ENCODE measurements at regions not wholly inside any gene's neighbourhood (a gene's known extent, or its start where the extent isn't known, plus 50 kb on each side); places are given as distances from the start of the nearest gene placed in this dataset.

GRCh38 chr22:48523761-48524160 is 1303.9 kb downstream of the BRD1 start:
- Histone ChIP-seq H3K36me3 (no peaks in the 10 kb centered on the region), H3K4me3 (no peak overlapping the region), H3K9me3 (no peaks in the 10 kb centered on the region), H3K27ac (no peak overlapping the region), H3K4me1 (no peaks in the 10 kb centered on the region), H3K27me3 (no peaks in the 10 kb centered on the region)
- no peak for ATAC-seq
- intact Hi-C loops (cut with DNase I): no loop called here
- TF ChIP-seq CTCF (IDR thresholded peaks at IDR 0.05): no peak
- no peak for DNase-seq

GRCh38 chr22:48523091-48523490 is 1304.6 kb downstream of the BRD1 start:
- no peaks in the 10 kb centered on the region for H3K36me3 ChIP-seq
- H3K4me3 ChIP-seq: no peak overlapping the region
- H3K27ac ChIP-seq: no peak overlapping the region
- TF ChIP-seq CTCF (IDR thresholded peaks at IDR 0.05): no peak
- ATAC-seq: no peak
- intact Hi-C loops (cut with DNase I): no loop called here
- no peaks in the 10 kb centered on the region for H3K27me3 ChIP-seq
- no peaks in the 10 kb centered on the region for H3K4me1 ChIP-seq
- DNase-seq: no peak
- H3K9me3 ChIP-seq: no peaks in the 10 kb centered on the region

- ATAC-seq: no peak
- H3K4me1 ChIP-seq: no peaks in the 10 kb centered on the region
- no peaks in the 10 kb centered on the region for H3K36me3 ChIP-seq
- H3K27me3 ChIP-seq: no peaks in the 10 kb centered on the region
- H3K9me3 ChIP-seq: no peaks in the 10 kb centered on the region
- TF ChIP-seq CTCF (IDR thresholded peaks at IDR 0.05): no peak
- DNase-seq: no peak
- H3K4me3 ChIP-seq: no peak overlapping the region
- no peak overlapping the region for H3K27ac ChIP-seq
- intact Hi-C loops (cut with DNase I): no loop called here
These were observed 1305.4 kb downstream of the BRD1 start for GRCh38 chr22:48522271-48522670.

GRCh38 chr22:48520884-48521588 is 1306.6 kb downstream of the BRD1 start:
- H3K27ac ChIP-seq: no peak overlapping the region
- DNase-seq (no peak), ATAC-seq (no peak)
- H3K9me3 ChIP-seq: no peaks in the 10 kb centered on the region
- H3K27me3 ChIP-seq: no peaks in the 10 kb centered on the region
- H3K4me3 ChIP-seq: no peak overlapping the region
- H3K4me1 ChIP-seq: no peaks in the 10 kb centered on the region
- intact Hi-C loops (cut with DNase I): no loop called here
- no peak for TF ChIP-seq CTCF (IDR thresholded peaks at IDR 0.05)
- H3K36me3 ChIP-seq: no peaks in the 10 kb centered on the region

GRCh38 chr22:48520207-48520606 is 1307.5 kb downstream of the BRD1 start:
- Histone ChIP-seq H3K4me3 (no peak overlapping the region), H3K36me3 (no peaks in the 10 kb centered on the region), H3K27ac (no peak overlapping the region), H3K27me3 (no peaks in the 10 kb centered on the region), H3K4me1 (no peaks in the 10 kb centered on the region), H3K9me3 (no peaks in the 10 kb centered on the region)
- ATAC-seq (no peak), DNase-seq (no peak)
- intact Hi-C loops (cut with DNase I): no loop called here
- no peak for TF ChIP-seq CTCF (IDR thresholded peaks at IDR 0.05)

Data from left lung (tissue), 4 donors.